Nucleus accumbens (tissue), 56 donors: ENCODE measurements at regions not wholly inside any gene's neighbourhood (a gene's known extent, or its start where the extent isn't known, plus 50 kb on each side); places are given as distances from the start of the nearest gene placed in this dataset.
A peak's percentile ranks its signal among the peaks of the same experiment; 100 is the strongest.

ENCODE experiments used
- DNase-seq, 56 donors: peaks; one replicate each; lab custom pipeline; 2025; lab: John Stamatoyannopoulos, UW

- no peak for DNase-seq
Measured at GRCh38 chr21:23740463-23740862, 1866.8 kb downstream of the MRPL39 start.

- DNase-seq: no peak
Measured at GRCh38 chr21:23732776-23733175, 1874.5 kb downstream of the MRPL39 start.

GRCh38 chr21:23729331-23729730, 1878.0 kb downstream of the MRPL39 start:
- DNase-seq: no peak

- DNase-seq: no peak
Measured at GRCh38 chr21:23725576-23725975, 1881.7 kb downstream of the MRPL39 start.

- no peak for DNase-seq
Measured at GRCh38 chr21:23718446-23719285, 1888.6 kb downstream of the MRPL39 start.

GRCh38 chr21:23712166-23712565, 1895.1 kb downstream of the MRPL39 start:
- DNase-seq: no peak

- DNase-seq: no peak
Measured at GRCh38 chr21:23706431-23706830, 1900.8 kb downstream of the MRPL39 start.

GRCh38 chr21:23699402-23699801, 1907.9 kb downstream of the MRPL39 start:
- DNase-seq: no peak

- DNase-seq: no peak
Measured at GRCh38 chr21:23698619-23699018, 1908.7 kb downstream of the MRPL39 start.

GRCh38 chr21:23695443-23695842, 1911.8 kb downstream of the MRPL39 start:
- peak in 1 of 56 donors; percentile 0 for DNase-seq

GRCh38 chr21:23694390-23694789, 1912.9 kb downstream of the MRPL39 start:
- DNase-seq: no peak

- DNase-seq: no peak
Measured at GRCh38 chr21:23690316-23690715, 1917.0 kb downstream of the MRPL39 start.

- no peak for DNase-seq
Measured at GRCh38 chr21:23686737-23687523, 1920.4 kb downstream of the MRPL39 start.

GRCh38 chr21:23684431-23684830, 1922.8 kb downstream of the MRPL39 start:
- DNase-seq: no peak

GRCh38 chr21:23664193-23664694, 1943.0 kb downstream of the MRPL39 start:
- DNase-seq: no peak

- DNase-seq: no peak
Measured at GRCh38 chr21:23660560-23660959, 1946.7 kb downstream of the MRPL39 start.

- no peak for DNase-seq
Measured at GRCh38 chr21:23644768-23645167, 1962.5 kb downstream of the MRPL39 start.

- no peak for DNase-seq
Measured at GRCh38 chr21:23639721-23640120, 1967.6 kb downstream of the MRPL39 start.

- no peak for DNase-seq
Measured at GRCh38 chr21:23638131-23638695, 1969.1 kb downstream of the MRPL39 start.

- DNase-seq: peak in 5 of 56 donors; percentile 1 to 10 (median 5)
Measured at GRCh38 chr21:23633447-23633940, 1973.8 kb downstream of the MRPL39 start.

- no peak for DNase-seq
Measured at GRCh38 chr21:23624281-23624680, 1983.0 kb downstream of the MRPL39 start.
